Keratinocyte (primary cell): ENCODE measurements at regions not wholly inside any gene's neighbourhood (a gene's known extent, or its start where the extent isn't known, plus 50 kb on each side); places are given as distances from the start of the nearest gene placed in this dataset.

Source experiments
- DNase-seq: peaks from one replicate; pipeline ENCODE4 v3.0.0-alpha.2; 2011; ENCODE audit warnings: low read depth, missing footprints, low spot score
- FAIRE-seq: peaks from 2 replicates; lab custom pipeline; 2011; peaks lifted over from hg19 to GRCh38; lab: Jason Lieb, UNC
- H2AFZ ChIP-seq: 2 replicates; pipeline ENCODE4 v1.6.0; 2012; ENCODE audit warnings: low read length, control low read depth, inconsistent platforms; ENCODE audit not compliant: control insufficient read depth
- H3K27ac ChIP-seq: 2 replicates; pipeline ENCODE4 v1.5.1; 2011; ENCODE audit warnings: low read length; ENCODE audit not compliant: control insufficient read depth, insufficient read depth
- H3K27me3 ChIP-seq: 3 replicates; pipeline ENCODE4 v1.6.0; 2011; ENCODE audit warnings: low read length; ENCODE audit not compliant: control insufficient read depth, insufficient read depth; ENCODE audit errors: extremely low read depth
- H3K36me3 ChIP-seq, 2 experiments: 2 replicates in 1 of 2; 3 replicates in 1 of 2; pipeline ENCODE4 v1.5.1; 2011; ENCODE audit warnings: low read length in 2 of 2, mild to moderate bottlenecking in 1 of 2; ENCODE audit not compliant: control insufficient read depth in 2 of 2, insufficient read depth in 2 of 2; ENCODE audit errors: extremely low read depth in 1 of 2
- H3K4me1 ChIP-seq: 3 replicates; pipeline ENCODE4 v1.5.1; 2011; ENCODE audit warnings: low read length; ENCODE audit not compliant: control insufficient read depth, insufficient read depth; ENCODE audit errors: extremely low read depth
- H3K4me2 ChIP-seq: 3 replicates; pipeline ENCODE4 v1.6.0; 2011; ENCODE audit warnings: low read depth, low read length; ENCODE audit not compliant: control insufficient read depth, insufficient read depth; ENCODE audit errors: extremely low read depth
- H3K4me3 ChIP-seq, 3 experiments: fragments of 200-600 bp in 1 of 3; sonication (generic) in 1 of 3; 2 replicates in 2 of 3; 3 replicates in 1 of 3; pipeline ENCODE4 v1.5.1; 2011 to 2016; ENCODE audit warnings: low read length in 3 of 3, mild to moderate bottlenecking in 3 of 3, control low read depth in 2 of 3, inconsistent platforms in 1 of 3, low read depth in 1 of 3, mixed read lengths in 1 of 3, mixed run types in 1 of 3, moderate library complexity in 1 of 3; ENCODE audit not compliant: control insufficient read depth in 2 of 3, insufficient read depth in 2 of 3; ENCODE audit errors: extremely low read depth in 1 of 3
- H3K79me2 ChIP-seq: 2 replicates; pipeline ENCODE4 v1.6.0; 2012; ENCODE audit warnings: low read length; ENCODE audit not compliant: control insufficient read depth, insufficient read depth
- H3K9ac ChIP-seq: 3 replicates; pipeline ENCODE4 v1.6.0; 2011; ENCODE audit warnings: low read length; ENCODE audit not compliant: control insufficient read depth, insufficient read depth; ENCODE audit errors: extremely low read depth
- H3K9me1 ChIP-seq: 3 replicates; pipeline ENCODE4 v1.6.0; 2011; ENCODE audit warnings: low read length; ENCODE audit not compliant: control insufficient read depth, insufficient read depth; ENCODE audit errors: extremely low read depth
- H3K9me3 ChIP-seq: 2 replicates; pipeline ENCODE4 v1.5.1; 2012; ENCODE audit warnings: low read depth, low read length; ENCODE audit not compliant: control insufficient read depth
- H4K20me1 ChIP-seq: 3 replicates; pipeline ENCODE4 v1.6.0; 2011; ENCODE audit warnings: low read length; ENCODE audit not compliant: control insufficient read depth, insufficient read depth; ENCODE audit errors: extremely low read depth
- EZH2 ChIP-seq: IDR thresholded peaks from one replicate; pipeline ENCODE4 v1.6.1; 2012; ENCODE audit warnings: inconsistent platforms, mild to moderate bottlenecking, low read length, moderate library complexity
- dilution Hi-C: fragments of 300-500 bp; cut with MboI; formaldehyde crosslinking; loops from one replicate; pipeline ENCODE4 v1.7.0; 2020; ENCODE audit warnings: low sequenced_read_pairs; ENCODE audit not compliant: extremely low pct_ligation_motif_present
- TF ChIP-seq, protein P1 (sequence below), 3 experiments: IDR thresholded peaks in 1 of 3; conservative IDR thresholded peaks in 1 of 3; optimal IDR thresholded peaks in 1 of 3; 2 replicates in 2 of 3; 3 replicates in 1 of 3; pipeline versions ENCODE3 to v1.5.1; 2011; ENCODE audit warnings: low read length in 3 of 3, mild to moderate bottlenecking in 3 of 3, moderate library complexity in 2 of 3, control low read depth in 1 of 3, inconsistent platforms in 1 of 3; ENCODE audit not compliant: insufficient read depth in 2 of 3; ENCODE audit errors: extremely low read depth in 1 of 3

DNA sequence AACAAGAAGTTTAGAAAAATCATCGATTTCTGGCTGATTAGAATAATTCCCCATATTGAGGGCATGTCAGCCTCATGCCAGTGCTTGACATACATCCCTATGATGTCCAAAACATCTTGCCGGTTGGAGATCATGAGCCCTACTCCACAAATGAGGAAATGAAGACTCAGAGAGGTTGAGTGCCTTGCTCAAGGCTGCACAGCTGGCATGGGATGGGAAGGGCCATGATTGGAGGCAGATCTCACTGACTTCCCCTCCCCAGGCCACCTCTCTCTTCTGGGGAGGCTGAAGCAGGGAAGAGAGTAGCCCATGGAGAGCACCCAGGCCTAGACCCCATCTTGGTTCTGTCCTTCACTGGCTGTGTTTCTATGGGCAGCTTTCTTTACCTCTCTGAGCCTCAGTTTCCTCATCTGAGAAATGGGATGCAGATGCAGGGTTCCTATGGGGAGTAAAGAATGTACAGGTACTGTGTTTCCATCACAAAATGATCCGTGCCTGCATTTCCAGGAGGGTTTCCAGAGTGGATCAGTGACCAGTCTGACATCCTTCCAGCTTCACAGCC is 145.7 kb downstream of the SYF2 start:
- Histone ChIP-seq H3K4me1 (peaks cover 4% of the 10 kb centered on the region), H4K20me1 (no peaks in the 10 kb centered on the region), H3K9ac (no peak overlapping the region), H3K36me3 (no peaks in the 10 kb centered on the region), H3K27ac (no peak overlapping the region), H3K9me3 (no peaks in the 10 kb centered on the region), H3K79me2 (no peaks in the 10 kb centered on the region), H3K9me1 (no peaks in the 10 kb centered on the region), H3K4me2 (no peak overlapping the region), H3K4me3 (no peak overlapping the region), H3K27me3 (peaks cover 7% of the 10 kb centered on the region), H2AFZ (no peak overlapping the region)
- dilution Hi-C loops = no loop called here
- DNase-seq (no peak), FAIRE-seq (no peak)
- TF ChIP-seq EZH2 = no peak
- TF ChIP-seq, protein P1, sequence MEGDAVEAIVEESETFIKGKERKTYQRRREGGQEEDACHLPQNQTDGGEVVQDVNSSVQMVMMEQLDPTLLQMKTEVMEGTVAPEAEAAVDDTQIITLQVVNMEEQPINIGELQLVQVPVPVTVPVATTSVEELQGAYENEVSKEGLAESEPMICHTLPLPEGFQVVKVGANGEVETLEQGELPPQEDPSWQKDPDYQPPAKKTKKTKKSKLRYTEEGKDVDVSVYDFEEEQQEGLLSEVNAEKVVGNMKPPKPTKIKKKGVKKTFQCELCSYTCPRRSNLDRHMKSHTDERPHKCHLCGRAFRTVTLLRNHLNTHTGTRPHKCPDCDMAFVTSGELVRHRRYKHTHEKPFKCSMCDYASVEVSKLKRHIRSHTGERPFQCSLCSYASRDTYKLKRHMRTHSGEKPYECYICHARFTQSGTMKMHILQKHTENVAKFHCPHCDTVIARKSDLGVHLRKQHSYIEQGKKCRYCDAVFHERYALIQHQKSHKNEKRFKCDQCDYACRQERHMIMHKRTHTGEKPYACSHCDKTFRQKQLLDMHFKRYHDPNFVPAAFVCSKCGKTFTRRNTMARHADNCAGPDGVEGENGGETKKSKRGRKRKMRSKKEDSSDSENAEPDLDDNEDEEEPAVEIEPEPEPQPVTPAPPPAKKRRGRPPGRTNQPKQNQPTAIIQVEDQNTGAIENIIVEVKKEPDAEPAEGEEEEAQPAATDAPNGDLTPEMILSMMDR (optimal IDR thresholded peaks at IDR 0.05 in 1 of 3, IDR thresholded peaks at IDR 0.05 in 1 of 3, conservative IDR thresholded peaks at IDR 0.05 in 1 of 3; ENCODE audit: extremely low read depth in 1 of 3, insufficient read depth in 2 of 3, low read length in 3 of 3) = no peak

DNA sequence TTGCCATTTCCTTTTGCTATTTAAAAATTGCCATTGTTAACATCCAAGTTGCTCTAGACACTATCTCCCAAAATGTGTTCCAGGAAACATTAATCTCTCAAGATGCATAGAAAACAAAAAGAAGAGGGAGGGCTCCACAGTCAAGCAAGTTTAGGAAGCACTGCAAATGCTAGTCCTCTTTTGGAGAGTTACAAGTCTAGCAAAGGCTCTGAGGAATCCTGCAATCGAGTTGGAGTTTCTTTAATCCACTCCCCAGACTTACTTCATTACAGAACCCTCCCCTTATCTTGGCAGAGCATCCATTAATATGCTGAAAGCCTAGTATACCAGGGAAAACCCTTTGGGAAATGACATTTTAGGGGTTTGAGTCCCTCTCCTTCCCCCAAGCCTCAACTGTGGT is 147.9 kb downstream of the SYF2 start:
- FAIRE-seq = no peak
- Histone ChIP-seq H3K27ac (no peak overlapping the region), H3K36me3 (no peaks in the 10 kb centered on the region), H3K4me3 (no peak overlapping the region), H3K9me3 (no peaks in the 10 kb centered on the region), H2AFZ (no peak overlapping the region), H3K4me1 (no peaks in the 10 kb centered on the region), H4K20me1 (no peaks in the 10 kb centered on the region), H3K79me2 (no peaks in the 10 kb centered on the region), H3K9ac (no peak overlapping the region), H3K4me2 (no peak overlapping the region), H3K9me1 (no peaks in the 10 kb centered on the region), H3K27me3 (peaks cover 7% of the 10 kb centered on the region)
- no peak for DNase-seq
- TF ChIP-seq, protein P1 (optimal IDR thresholded peaks at IDR 0.05 in 1 of 3, IDR thresholded peaks at IDR 0.05 in 1 of 3, conservative IDR thresholded peaks at IDR 0.05 in 1 of 3; ENCODE audit: extremely low read depth in 1 of 3, insufficient read depth in 2 of 3, low read length in 3 of 3) = no peak
- no peak for TF ChIP-seq EZH2
- dilution Hi-C loops = no loop called here
